Cortex of kidney (tissue), 1 donor: ENCODE measurements at regions not wholly inside any gene's neighbourhood (a gene's known extent, or its start where the extent isn't known, plus 50 kb on each side); places are given as distances from the start of the nearest gene placed in this dataset.
"Not testable (repeated sequence)": the region's sequence is repeated elsewhere in the genome, so short reads cannot be mapped to it uniquely, and the experiment has no call there.

Experiments
- DNase-seq: peaks from one replicate; lab custom pipeline; 2025; lab: John Stamatoyannopoulos, UW

GRCh38 chr3:193960487-193961274 lies 175.3 kb upstream of the HES1 start:
- no peak for DNase-seq

GRCh38 chr3:193962986-193963685 lies 172.8 kb upstream of the HES1 start:
- no peak for DNase-seq

DNA sequence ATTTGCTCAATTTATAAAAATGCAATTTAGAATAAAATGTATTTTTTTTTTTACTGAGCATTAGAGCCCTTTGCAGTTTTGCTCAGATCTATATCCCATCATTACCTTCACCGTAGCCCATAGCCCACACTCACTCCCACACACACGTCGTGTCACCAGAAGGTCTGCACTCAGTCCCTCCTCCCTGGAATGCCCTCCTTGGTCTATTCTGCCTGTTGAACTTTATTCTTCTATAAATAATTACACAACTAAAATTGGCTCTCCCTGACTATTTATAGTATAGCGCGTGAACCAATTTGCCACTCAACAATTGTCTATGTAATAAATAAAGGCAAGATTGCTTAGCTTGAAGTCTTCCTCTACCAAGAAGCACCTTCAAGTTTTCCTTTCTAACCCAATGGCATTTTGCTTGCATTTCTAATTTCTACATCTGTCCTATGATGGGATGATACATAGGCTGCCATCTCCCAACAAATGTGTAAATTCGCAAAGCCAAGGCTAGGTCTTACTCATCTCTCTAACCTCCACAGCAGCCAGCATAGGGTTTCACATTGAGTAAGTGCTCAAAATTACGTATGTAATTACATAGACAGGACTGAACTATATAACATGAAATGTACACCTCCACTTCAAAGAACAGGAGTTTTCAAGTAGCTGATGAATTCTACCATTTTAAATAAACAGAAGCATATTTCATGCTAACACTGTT lies 172.0 kb upstream of the HES1 start:
- DNase-seq = no peak

GRCh38 chr3:193964517-193964880 lies 171.4 kb upstream of the HES1 start:
- no peak for DNase-seq

DNA sequence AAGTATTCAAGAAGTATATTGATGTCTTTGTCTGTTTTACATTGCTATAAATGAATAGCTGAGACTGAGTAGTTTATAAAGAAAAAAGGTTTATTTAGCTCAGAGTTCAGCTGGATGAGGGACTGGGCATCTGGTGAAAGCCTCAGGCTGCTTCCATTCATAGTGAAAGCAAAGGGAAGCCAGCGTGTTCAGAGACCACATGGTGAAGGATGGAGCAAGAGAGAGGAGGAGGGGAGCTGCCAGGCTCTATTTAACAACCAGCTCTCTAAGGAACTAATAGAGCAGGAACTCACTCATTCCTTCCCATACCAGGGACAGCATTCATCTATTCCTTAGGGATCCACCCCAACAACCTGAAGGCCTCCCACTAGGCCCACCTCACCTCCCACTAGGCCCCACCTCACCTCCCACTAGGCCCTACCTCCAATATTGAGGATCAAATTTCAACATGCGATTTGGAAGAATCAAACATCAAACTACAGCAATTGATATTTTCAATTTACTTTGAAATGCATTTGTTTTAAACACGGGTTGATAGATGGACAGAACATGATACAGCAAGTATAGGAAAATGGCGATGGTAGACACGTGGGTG lies 167.5 kb upstream of the HES1 start:
- DNase-seq = no peak

- not testable (repeated sequence) for DNase-seq
Observed at GRCh38 chr3:193970131-193970772, 165.7 kb upstream of the HES1 start.

GRCh38 chr3:193970773-193971206 lies 165.2 kb upstream of the HES1 start:
- DNase-seq = no peak

DNA sequence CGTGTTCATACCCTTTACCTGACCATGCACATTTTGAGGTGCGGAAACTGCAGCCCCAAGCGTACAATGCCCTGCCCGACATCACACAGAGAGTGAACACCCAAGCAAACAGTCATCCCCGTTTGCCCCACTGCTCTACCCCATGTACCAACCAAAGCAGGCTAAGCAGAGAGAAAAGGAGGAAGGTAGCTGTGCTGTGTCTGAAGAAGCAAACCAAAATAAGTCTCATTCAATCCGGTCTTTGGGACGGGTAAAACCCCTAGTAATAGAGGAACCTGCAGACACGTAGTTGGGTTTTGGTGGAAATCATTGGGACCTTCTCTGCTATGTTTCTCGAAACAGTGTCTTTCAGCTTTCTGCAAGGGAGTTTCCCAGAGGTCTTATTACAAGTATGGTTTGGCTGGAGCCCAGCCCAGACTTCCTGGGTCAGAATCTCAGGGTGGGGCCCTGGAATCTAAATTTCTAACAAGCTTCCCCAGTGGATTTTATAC lies 164.6 kb upstream of the HES1 start:
- no peak for DNase-seq

GRCh38 chr3:193971966-193972365 lies 164.0 kb upstream of the HES1 start:
- no peak for DNase-seq

- DNase-seq = no peak
Observed at GRCh38 chr3:193972832-193973231, 163.1 kb upstream of the HES1 start.

GRCh38 chr3:193974191-193974652 lies 161.7 kb upstream of the HES1 start:
- DNase-seq = no peak

DNA sequence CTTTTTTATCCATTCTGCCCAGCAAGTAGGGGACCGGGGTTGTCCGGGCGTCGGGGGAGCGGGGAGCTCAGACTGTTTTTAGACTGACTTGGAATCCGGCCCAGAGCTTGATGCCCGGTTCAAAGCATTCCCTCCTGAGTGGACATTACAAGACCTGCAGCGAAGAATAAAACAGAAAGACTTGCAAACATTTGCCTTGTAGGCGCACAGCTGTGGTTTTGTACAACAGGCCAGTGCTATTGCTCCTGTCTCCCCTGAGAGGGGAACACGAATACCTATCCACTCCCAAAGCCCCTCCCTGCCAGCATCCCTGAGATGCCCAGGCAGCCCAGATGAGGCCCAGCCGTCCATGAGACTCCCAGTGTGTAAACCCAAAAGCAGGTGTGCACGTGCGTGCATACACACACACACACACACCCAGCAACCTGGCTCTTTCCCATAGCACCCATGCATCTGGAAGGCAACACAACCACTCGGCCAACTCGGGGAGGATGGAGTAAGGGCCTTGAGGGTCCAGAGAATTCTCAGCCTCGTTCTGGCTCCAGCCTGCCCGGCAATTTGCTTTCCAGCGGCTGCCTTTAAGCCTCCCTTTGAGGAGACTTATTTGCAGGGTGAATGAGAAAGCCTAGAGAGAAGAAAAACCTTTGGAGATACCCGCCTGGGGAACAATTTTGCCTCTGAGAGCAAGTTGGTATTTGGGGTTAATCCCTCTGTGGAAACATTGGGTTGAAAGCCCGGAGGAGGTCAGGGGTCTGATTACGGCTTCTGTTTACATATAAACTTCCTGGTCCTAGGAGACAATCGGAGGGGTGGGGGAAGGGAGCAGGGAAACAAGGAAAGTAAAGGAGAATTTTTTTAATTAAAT lies 161.0 kb upstream of the HES1 start:
- DNase-seq = no peak

- no peak for DNase-seq
Observed at GRCh38 chr3:193977622-193978021, 158.3 kb upstream of the HES1 start.

GRCh38 chr3:193978030-193978429 lies 157.9 kb upstream of the HES1 start:
- DNase-seq = no peak

DNA sequence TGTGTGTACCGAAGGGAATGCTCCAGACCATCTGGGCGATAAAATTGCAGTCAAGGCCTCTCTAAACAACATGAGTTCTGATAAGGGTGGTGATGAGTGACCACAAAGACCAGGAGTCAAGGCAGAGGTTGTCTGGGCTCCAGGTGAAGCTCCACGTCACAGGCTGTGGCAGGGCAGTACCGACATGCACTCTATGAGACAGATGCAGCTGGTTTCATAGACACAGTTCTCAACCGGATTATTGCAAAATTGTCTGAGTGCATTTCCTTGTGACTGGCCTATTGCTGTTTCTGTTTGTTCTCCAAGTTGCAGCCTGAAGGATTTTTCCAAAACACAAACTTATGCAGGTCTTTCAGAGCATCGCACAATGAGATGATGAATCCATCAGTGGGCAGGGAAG lies 157.5 kb upstream of the HES1 start:
- DNase-seq = no peak

DNA sequence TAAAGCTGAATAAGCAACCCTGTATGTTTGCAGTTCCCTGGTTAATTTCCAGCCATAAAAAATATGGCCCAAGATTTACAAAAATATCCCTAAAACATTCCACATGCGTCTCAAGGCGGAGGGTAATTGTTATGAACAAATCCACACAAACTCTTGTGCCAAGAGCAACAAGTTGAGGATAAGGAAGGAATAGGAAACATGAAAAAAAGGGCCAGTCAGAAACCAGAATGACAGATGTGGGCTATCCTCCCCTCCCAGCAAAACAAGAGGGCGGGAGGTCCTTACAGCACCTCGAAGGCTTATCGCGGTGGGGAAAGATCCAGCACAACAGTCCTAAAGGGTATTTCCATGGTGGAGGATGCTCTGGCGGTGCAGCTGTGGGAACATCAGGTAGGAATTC lies 155.6 kb upstream of the HES1 start:
- no peak for DNase-seq

GRCh38 chr3:193980905-193981304 lies 155.0 kb upstream of the HES1 start:
- no peak for DNase-seq

GRCh38 chr3:193981504-193981903 lies 154.4 kb upstream of the HES1 start:
- DNase-seq = no peak

DNA sequence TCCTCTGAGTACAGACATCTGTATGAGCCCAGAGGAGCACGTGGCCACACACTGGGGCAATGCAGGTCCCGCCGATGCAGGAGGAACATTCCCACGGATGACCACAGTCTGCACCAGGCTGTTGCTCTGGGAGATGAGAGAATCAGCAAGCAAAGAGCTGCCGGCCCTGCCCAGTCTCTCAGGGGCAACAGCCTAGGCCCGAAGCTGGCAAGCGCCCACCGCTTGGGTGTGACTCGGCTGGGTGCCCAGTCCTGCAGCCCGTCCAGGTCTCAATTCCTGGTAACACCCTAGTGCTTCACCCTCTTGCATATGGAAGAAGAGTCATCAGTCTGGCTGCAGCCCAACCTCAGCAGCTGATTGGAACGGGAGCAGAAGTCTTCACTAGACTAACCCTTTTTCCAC lies 153.7 kb upstream of the HES1 start:
- DNase-seq = no peak
